Suprapubic skin (tissue), 3 donors: ENCODE measurements at regions not wholly inside any gene's neighbourhood (a gene's known extent, or its start where the extent isn't known, plus 50 kb on each side); places are given as distances from the start of the nearest gene placed in this dataset.

Experiments used
- CTCF ChIP-seq, 2 donors: fragments of 200-600 bp in 1 of 2; fragments of 450-650 bp in 1 of 2; sonication (generic) in 1 of 2; IDR thresholded peaks; one replicate each; pipeline ENCODE4 v1.5.1; 2016 to 2019; ENCODE audit warnings: antibody characterized with exemption in 2 of 2, mild to moderate bottlenecking in 1 of 2, moderate library complexity in 1 of 2
- POLR2AphosphoS5 ChIP-seq, 3 donors: sonication (generic); formaldehyde crosslinking; IDR thresholded peaks; one replicate each; pipeline ENCODE4 v1.6.1; 2017; ENCODE audit warnings: antibody characterized with exemption in 3 of 3

- TF ChIP-seq CTCF (IDR thresholded peaks at IDR 0.05), result no peak
- no peak for TF ChIP-seq POLR2AphosphoS5 (IDR thresholded peaks at IDR 0.05)
These were observed 54.5 kb upstream of the MPEG1 start for GRCh38 chr11:59267196-59267595.
